ENCODE measurements at regions not wholly inside any gene's neighbourhood (a gene's known extent, or its start where the extent isn't known, plus 50 kb on each side); places are given as distances from the start of the nearest gene placed in this dataset.

GRCh38 chr4:124199185-124199584 is 513.3 kb downstream of the ANKRD50 start:
- no peak overlapping the region for H3K27ac ChIP-seq (ENCODE audit: low read depth, low read length, poor library complexity, severe bottlenecking)
- H2AFZ ChIP-seq (ENCODE audit: low read length) = no peak overlapping the region
- H3K27me3 ChIP-seq (ENCODE audit: insufficient read depth, low read length) = no peaks in the 10 kb centered on the region
- no peaks in the 10 kb centered on the region for H3K79me2 ChIP-seq (ENCODE audit: insufficient read depth, low read length)
- no peaks in the 10 kb centered on the region for H4K20me1 ChIP-seq (ENCODE audit: insufficient read depth, low read length)
- H3K4me2 ChIP-seq (ENCODE audit: low read length) = no peak overlapping the region
- H3K36me3 ChIP-seq (ENCODE audit: insufficient read depth, low read length) = no peaks in the 10 kb centered on the region
- TF ChIP-seq CTCF (IDR thresholded peaks at IDR 0.05; ENCODE audit: low read length) = no peak
- TF ChIP-seq EZH2 (IDR thresholded peaks at IDR 0.05; ENCODE audit: borderline replicate concordance, low read length) = no peak
- no peaks in the 10 kb centered on the region for H3K9me3 ChIP-seq (ENCODE audit: low read length)
- H3K9ac ChIP-seq (ENCODE audit: low read length) = no peak overlapping the region
- no peaks in the 10 kb centered on the region for H3K9me2 ChIP-seq (ENCODE audit: low read depth, low read length)
- no peak overlapping the region for H3K4me3 ChIP-seq (ENCODE audit: low read depth, low read length, poor library complexity, severe bottlenecking)
- H3F3A ChIP-seq (ENCODE audit: insufficient read depth, low read length) = no peaks in the 10 kb centered on the region
- H3K4me1 ChIP-seq (ENCODE audit: insufficient read depth, low read length, severe bottlenecking) = no peaks in the 10 kb centered on the region

- TF ChIP-seq EZH2 (IDR thresholded peaks at IDR 0.05; ENCODE audit: borderline replicate concordance, low read length) = no peak
- TF ChIP-seq CTCF (IDR thresholded peaks at IDR 0.05; ENCODE audit: low read length) = no peak
- no peaks in the 10 kb centered on the region for H3K4me1 ChIP-seq (ENCODE audit: insufficient read depth, low read length, severe bottlenecking)
- H3K9me2 ChIP-seq (ENCODE audit: low read depth, low read length) = no peaks in the 10 kb centered on the region
- H3K27ac ChIP-seq (ENCODE audit: low read depth, low read length, poor library complexity, severe bottlenecking) = no peak overlapping the region
- no peaks in the 10 kb centered on the region for H3K79me2 ChIP-seq (ENCODE audit: insufficient read depth, low read length)
- H3K9ac ChIP-seq (ENCODE audit: low read length) = no peak overlapping the region
- H3K4me3 ChIP-seq (ENCODE audit: low read depth, low read length, poor library complexity, severe bottlenecking) = no peak overlapping the region
- no peak overlapping the region for H2AFZ ChIP-seq (ENCODE audit: low read length)
- no peak overlapping the region for H3K4me2 ChIP-seq (ENCODE audit: low read length)
- no peaks in the 10 kb centered on the region for H3K27me3 ChIP-seq (ENCODE audit: insufficient read depth, low read length)
- H4K20me1 ChIP-seq (ENCODE audit: insufficient read depth, low read length) = no peaks in the 10 kb centered on the region
- H3F3A ChIP-seq (ENCODE audit: insufficient read depth, low read length) = no peaks in the 10 kb centered on the region
- H3K36me3 ChIP-seq (ENCODE audit: insufficient read depth, low read length) = no peaks in the 10 kb centered on the region
- H3K9me3 ChIP-seq (ENCODE audit: low read length) = no peaks in the 10 kb centered on the region
These were observed 512.8 kb downstream of the ANKRD50 start for GRCh38 chr4:124199755-124200154.

GRCh38 chr4:124201636-124202035 is 510.9 kb downstream of the ANKRD50 start:
- H3K4me2 ChIP-seq (ENCODE audit: low read length) = no peak overlapping the region
- H3K27me3 ChIP-seq (ENCODE audit: insufficient read depth, low read length) = no peaks in the 10 kb centered on the region
- H3K4me1 ChIP-seq (ENCODE audit: insufficient read depth, low read length, severe bottlenecking) = no peaks in the 10 kb centered on the region
- H3K9me2 ChIP-seq (ENCODE audit: low read depth, low read length) = no peaks in the 10 kb centered on the region
- H3K27ac ChIP-seq (ENCODE audit: low read depth, low read length, poor library complexity, severe bottlenecking) = no peak overlapping the region
- TF ChIP-seq CTCF (IDR thresholded peaks at IDR 0.05; ENCODE audit: low read length) (no peak), EZH2 (IDR thresholded peaks at IDR 0.05; ENCODE audit: borderline replicate concordance, low read length) (no peak)
- no peaks in the 10 kb centered on the region for H3K36me3 ChIP-seq (ENCODE audit: insufficient read depth, low read length)
- no peaks in the 10 kb centered on the region for H3K79me2 ChIP-seq (ENCODE audit: insufficient read depth, low read length)
- H3K9me3 ChIP-seq (ENCODE audit: low read length) = no peaks in the 10 kb centered on the region
- H3K9ac ChIP-seq (ENCODE audit: low read length) = no peak overlapping the region
- no peak overlapping the region for H3K4me3 ChIP-seq (ENCODE audit: low read depth, low read length, poor library complexity, severe bottlenecking)
- H4K20me1 ChIP-seq (ENCODE audit: insufficient read depth, low read length) = no peaks in the 10 kb centered on the region
- no peak overlapping the region for H2AFZ ChIP-seq (ENCODE audit: low read length)
- no peaks in the 10 kb centered on the region for H3F3A ChIP-seq (ENCODE audit: insufficient read depth, low read length)
